ENCODE measurements at regions not wholly inside any gene's neighbourhood (a gene's known extent, or its start where the extent isn't known, plus 50 kb on each side); places are given as distances from the start of the nearest gene placed in this dataset.

DNA sequence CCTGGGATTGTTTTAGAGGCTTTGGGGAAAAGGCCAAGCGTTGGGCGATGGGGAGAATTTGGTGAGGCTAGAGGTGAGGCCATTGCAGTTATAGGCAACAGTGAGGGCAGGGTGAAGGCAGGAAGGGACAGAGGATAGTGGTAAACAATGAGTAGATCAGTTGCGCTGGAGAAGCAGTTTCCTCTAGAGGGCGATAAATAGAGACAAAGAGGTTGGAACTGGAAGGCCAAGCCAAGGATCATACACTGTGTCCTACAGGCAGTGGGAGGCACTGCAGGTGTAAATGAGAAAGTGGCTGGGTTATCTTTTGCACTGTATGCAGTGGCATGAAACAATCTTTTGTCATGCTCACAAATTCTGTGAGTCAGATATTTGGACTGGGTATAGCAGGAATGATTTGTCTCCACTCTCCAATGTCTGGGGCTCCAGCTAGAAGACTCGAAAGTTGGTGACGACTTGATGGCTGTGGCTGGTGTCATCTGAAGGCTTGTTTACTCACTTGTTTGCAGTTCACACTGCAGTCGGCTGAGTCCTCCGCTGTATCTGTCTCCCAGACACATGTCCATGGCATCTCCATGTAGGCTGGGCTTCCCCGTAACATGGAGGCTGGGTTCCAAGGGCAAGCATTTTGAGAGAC is 82.1 kb downstream of the TNP1 start:
- no peak for DNase-seq
- ATAC-seq = no peak
- intact Hi-C loops (cut with micrococcal nuclease) = no loop called here

DNA sequence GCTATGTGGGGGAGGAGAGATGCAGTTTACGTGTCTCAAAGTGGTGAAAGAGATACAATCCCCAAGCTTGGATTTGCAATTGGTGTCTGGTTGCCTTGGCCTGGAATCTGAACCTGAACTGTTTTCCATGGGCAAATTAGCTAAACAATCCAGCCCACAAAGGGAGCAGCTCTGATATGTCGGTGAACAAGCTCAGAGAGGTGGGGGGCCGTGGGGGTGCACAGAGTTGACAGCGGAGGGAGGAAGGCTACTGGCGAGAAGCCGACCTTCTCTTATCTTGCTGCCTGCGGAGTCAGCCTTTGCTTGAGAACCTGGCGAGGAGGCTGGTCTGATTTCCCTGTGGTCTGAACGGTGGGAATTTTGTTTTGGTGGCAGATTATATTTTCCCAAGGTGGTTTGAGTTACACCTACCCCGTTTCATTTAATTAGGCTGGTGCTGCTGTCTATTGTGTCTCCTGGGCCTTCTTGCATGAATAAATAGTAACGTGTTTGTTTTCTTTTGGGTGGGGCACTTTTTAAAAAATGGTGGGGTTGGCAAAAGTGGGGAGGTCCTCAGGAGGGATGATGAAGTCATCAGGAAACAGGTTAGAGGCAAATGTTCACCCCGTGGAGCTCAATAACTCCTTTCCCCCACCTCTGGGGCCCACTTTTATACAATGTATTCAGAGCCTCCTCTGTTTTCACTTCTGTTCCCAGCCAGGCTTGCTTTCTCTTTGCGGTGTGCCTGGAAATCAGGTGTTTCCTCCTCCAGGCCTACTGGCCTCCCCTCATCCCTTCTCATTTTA is 80.9 kb upstream of the IGFBP5 start:
- intact Hi-C loops (cut with micrococcal nuclease) = no loop called here
- ATAC-seq (no peak), DNase-seq (no peak)

DNA sequence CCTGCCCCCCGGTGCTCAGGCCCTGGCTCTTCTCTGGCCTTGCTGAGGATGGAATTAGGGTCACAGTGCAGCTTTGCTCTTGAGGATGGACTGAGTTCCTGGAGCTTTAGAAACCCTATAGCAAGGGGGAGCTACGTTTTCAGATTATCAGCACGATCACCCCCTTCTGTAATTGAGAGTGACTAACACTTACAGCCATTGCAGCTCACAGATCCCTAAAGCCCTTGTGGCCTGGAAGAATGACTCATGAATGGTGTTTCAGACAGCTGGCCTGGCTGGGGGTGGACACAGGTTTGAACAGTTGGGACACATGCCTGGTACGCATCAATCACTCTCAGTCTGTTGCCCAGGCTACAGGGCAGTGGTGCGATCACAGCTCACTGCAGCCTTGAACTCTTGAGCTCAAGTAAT is 79.7 kb upstream of the IGFBP5 start:
- DNase-seq (peak; percentile 48), ATAC-seq (peak; percentile 40)
- intact Hi-C loops (cut with micrococcal nuclease) = no loop called here

DNA sequence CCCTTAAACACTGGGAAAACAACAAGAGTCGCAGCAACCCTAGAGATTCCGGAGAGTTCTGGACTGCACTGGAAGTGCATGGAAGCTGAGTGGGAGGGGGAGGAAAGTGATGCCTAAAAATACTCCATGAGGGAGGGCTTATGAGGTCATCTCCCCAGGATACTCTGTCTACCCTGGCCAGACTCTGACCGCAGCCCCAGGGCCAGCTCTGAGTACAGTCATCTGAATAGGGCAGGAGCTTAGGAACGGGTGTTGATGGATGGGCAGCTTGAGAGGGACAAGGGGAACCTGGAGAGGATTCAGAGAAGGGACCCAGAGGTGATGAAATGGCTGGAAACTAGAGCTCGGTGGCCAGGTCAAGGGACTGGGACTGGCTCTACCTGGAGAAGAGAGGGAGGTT is 79.3 kb upstream of the IGFBP5 start:
- DNase-seq = peak; percentile 84
- intact Hi-C loops (cut with micrococcal nuclease) = no loop called here

DNA sequence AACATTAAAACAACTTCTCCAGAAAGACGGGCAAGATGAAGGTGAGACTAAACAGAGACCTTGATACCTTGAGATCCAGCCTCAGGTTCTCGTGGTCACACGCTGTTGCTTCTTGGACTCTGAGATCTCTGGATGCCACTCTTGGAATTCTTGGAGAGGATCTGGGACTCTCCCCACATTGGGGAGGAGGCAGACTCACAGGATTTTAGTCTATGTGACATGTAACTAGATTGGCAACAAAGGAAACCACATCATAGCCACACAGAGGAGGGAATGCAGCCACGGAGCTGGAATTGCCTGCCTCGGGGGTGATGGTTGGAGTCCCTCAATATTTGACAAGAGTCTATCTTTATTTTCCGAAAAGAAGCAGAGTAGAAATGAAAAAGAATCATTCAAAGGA is 78.8 kb upstream of the IGFBP5 start:
- no peak for DNase-seq
- intact Hi-C loops (cut with micrococcal nuclease) = no loop called here
- peak; percentile 1 for ATAC-seq

More for the DNA sequence above, 79.3 kb upstream of the IGFBP5 start:
- peak; percentile 95 for ATAC-seq

DNA sequence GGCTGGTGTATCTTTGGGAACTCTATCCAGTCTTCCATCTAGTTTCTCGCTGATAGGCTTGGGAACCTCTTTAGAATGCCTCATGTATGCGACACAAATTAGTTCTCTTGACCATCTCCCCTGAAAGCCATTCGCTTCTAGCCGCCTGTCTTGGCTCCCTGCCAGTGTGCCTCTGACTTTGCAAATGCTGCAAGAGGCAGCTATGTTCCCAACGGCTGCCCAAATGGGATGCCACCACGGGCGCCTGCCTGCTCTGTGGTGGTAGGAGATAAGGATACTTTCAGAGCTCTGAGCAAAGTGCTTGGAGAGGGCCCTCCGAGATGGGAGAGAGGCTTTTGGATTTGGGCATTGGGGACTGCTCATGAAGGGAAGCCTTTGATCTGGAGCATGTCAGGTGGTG is 77.7 kb upstream of the IGFBP5 start:
- ATAC-seq = peak; percentile 75
- intact Hi-C loops (cut with micrococcal nuclease) = no loop called here
- DNase-seq = peak; percentile 90

DNA sequence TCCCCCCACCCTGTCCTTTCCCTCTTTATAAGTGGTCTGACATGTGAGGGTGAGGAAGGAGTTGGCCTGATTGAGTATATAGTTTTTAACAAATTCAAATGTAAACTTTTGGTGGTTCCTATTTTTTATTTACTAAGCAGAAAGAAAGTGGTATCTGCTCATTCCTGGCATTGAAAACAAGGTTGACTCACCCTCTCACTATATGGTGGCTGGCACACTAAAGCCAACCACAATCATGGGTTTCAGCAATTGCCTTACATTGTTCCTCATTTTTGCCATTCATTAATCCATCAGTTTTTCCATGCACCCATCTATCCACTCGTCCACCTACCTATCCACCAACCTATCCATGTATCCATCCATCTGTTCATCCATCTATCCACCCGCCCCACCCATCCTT is 75.4 kb upstream of the IGFBP5 start:
- ATAC-seq (no peak), DNase-seq (no peak)
- intact Hi-C loops (cut with micrococcal nuclease) = no loop called here

DNA sequence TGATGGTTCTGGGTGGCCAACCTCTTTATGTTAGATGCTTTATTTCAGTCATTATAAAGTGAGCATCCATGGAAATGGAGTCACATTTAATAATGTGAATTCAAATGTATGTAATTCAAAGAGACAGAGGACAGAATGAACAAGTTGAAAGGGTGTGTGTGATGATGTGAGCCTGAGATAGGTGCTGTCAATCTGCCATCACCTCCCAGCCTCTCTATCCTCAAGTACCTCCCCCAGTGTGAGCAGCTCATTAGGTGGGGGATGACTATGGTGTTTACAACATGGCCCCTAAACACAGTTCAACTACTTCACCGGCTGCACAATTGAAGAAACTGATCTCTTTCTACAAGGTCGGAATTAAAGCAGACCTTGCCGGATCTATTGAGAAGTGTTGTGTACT is 74.7 kb upstream of the IGFBP5 start:
- intact Hi-C loops (cut with micrococcal nuclease) = no loop called here
- ATAC-seq (no peak), DNase-seq (no peak)

DNA sequence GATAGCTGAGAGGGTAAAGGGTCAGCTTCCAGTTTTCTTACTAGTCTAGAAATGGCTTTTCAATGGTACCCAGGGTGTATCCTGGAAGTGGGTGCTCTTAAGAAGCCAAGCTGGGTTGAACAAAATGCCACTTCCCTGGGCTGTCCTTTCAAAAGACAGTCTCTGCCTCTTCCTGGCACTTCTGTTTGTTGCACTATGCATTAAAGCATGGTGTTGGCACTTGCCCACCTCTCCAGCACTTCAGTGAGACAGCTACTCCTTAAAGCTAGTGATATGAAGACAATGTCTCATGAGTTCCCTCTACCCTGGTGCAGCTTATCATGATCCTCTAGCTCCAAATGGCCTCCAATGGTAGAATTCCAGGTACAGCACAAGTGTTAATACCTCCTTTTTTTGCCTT is 74.3 kb upstream of the IGFBP5 start:
- no peak for ATAC-seq
- intact Hi-C loops (cut with micrococcal nuclease) = no loop called here
- DNase-seq = no peak

DNA sequence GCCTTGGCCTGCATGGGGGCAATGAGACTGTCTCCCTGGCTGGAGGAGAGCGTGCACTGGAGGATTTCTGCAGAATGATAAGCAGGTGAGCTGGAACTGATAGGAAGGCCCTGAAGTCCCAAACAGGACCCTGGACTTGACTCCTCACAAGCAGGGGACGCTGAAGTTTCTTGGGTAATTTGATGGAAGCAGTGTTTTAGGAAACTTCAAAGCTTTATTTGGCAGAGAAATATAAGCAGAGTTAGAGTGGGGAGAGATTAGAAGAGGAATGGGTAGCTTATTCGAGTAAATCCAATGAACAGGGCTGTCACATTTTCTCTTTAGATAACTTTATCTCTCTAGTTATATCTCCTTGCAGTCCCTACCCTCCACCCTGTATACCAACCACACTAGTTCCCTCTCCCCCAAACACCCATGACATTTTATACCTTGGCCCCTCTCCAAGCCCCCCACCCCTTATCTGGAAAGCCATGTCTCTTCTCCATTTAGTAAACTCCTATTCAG is 73.6 kb upstream of the IGFBP5 start:
- no peak for DNase-seq
- intact Hi-C loops (cut with micrococcal nuclease) = no loop called here

GRCh38 chr2:216765761-216766262 is 70.5 kb upstream of the IGFBP5 start:
- DNase-seq = peak; percentile 59
- peak; percentile 77 for ATAC-seq
- intact Hi-C loops (cut with micrococcal nuclease) = no loop called here

More for the DNA sequence above, 73.6 kb upstream of the IGFBP5 start:
- no peak for ATAC-seq

GRCh38 chr2:216763396-216763795 is 68.0 kb upstream of the IGFBP5 start:
- ATAC-seq = no peak
- DNase-seq = no peak
- intact Hi-C loops (cut with micrococcal nuclease) = no loop called here

GRCh38 chr2:216761809-216762208 is 66.5 kb upstream of the IGFBP5 start:
- DNase-seq (no peak), ATAC-seq (no peak)

DNA sequence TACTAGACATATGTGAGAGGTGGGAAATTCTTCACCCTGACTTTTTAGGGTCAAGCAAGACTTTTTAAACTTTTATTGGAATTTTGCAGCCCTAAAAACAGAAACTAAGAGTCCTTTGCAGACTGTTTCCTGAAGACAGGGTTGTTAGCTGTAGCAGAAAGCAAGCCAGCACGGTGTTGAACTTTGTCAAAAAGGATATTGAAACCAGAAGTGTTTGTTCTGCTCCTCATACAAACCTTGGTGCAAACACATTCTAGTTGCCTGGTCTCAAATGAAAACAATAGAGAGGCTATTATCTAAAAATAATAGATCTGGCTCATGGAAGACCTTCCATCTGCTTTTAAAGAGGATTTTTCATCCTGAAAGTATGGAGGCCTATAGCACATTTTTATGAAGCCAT is 65.8 kb upstream of the IGFBP5 start:
- DNase-seq (no peak), ATAC-seq (no peak)
- intact Hi-C loops (cut with micrococcal nuclease) = no loop called here

More at GRCh38 chr2:216761809-216762208, 66.5 kb upstream of the IGFBP5 start:
- intact Hi-C loops (cut with micrococcal nuclease) = no loop called here

DNA sequence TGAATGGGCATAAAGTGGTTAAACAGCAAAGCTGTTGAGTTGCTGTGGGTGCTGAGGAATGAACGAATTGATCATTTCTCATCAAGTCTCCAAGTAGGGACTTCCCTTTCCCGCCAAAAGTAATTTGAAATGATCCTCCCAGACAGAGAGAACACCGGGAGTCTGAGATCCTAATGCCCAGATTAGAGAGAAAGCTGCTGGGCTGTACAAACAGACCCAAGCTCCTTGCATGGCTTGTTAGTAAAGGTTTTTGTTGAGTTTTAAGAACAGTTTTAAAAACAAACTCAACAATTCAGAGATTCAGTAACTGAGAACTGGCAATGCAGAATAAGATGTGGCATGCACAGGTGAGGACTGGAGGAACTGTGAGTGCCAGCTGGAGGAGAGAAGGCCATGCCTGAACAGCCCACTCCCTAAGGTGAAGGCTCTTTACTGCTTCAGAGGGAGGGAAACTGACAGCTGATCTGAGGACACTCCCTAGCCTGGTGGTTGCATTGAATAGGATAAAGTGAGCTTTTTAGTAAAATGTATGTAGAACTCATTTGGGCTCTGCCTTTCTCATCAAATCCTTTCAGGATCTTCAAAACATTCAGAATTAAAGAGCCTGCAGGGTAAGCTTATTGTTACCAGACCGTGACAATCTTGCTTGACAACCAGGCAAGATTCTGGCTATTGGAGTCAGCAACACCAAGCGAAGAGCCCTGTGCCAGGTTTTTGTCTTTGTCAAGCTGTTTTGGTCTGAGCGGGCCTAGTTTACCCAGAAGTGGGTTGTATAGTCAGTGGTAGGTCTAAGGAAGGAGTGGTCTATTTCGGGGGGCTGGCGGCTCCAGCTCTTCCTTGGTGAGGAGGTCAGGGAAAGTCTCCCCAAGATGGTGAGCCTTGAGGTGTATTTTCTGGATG is 63.2 kb upstream of the IGFBP5 start:
- ATAC-seq (no peak), DNase-seq (no peak)
- intact Hi-C loops (cut with micrococcal nuclease) = no loop called here

GRCh38 chr2:216757532-216757931 is 62.2 kb upstream of the IGFBP5 start:
- no peak for DNase-seq
- no peak for ATAC-seq
- intact Hi-C loops (cut with micrococcal nuclease) = no loop called here

DNA sequence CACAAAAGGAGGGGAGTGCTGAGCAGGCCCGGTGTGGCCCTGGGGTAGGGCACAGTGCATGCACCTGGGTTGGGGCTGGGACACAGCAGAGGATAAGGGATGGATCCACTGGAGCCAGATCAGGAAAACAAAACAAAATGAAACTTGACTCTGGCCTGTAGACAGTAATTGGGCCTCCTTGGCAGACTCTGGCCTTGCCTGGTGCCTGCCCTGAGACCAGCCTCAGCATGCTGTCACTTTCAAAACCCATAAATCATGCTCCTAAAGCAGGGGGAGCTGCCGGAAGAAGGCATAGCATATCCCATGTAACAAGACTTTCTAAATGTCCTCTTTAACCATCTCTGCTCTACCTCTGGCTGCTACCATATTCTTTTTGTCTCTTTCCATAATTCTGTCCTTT is 61.1 kb upstream of the IGFBP5 start:
- intact Hi-C loops (cut with micrococcal nuclease) = no loop called here
- DNase-seq (no peak), ATAC-seq (no peak)

DNA sequence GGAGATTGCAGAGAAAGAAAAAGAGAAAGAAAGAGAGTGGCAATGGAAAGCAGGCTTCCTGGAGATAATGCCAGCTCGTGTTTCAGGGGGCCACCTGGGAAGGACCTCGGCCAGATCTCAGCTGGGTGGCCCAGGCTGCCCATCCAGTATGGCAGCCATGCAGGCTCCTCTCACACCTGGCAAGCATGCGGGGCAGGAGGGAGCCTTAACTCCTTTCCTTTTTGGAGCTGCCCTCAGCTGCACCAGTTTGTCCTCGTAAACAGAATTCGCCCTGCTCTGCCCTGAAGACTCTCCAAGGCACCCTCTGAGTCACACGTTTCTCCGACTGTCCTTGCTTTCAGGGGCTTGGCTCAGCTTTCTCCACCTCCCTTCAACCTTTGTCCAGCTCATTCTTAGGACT is 59.5 kb upstream of the IGFBP5 start:
- no peak for DNase-seq
- intact Hi-C loops (cut with micrococcal nuclease) = no loop called here
- ATAC-seq = no peak

DNA sequence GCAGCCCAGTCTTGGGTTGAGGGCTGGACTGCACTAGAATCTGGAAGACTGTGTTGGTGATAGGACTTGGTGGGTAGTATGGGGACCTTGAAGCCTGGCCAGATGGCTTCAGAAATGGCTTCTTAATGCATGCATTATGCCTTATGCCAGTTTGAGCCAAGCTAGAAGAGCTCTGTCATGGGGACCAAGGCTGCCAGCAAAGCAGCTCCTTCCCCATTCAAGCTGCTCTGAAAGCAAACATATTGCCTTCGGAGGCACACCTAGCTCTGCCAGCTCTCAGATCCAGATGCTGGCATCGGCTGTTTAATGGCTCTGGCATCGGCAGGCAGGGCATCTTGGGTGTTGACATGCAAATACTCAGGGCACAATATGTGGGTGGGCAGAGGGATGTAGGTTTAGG is 59.0 kb upstream of the IGFBP5 start:
- intact Hi-C loops (cut with micrococcal nuclease) = no loop called here
- DNase-seq (no peak), ATAC-seq (no peak)
